ENCODE measurements at regions not wholly inside any gene's neighbourhood (a gene's known extent, or its start where the extent isn't known, plus 50 kb on each side); places are given as distances from the start of the nearest gene placed in this dataset.
"Not testable (repeated sequence)": the region's sequence is repeated elsewhere in the genome, so short reads cannot be mapped to it uniquely, and the experiment has no call there.

DNA sequence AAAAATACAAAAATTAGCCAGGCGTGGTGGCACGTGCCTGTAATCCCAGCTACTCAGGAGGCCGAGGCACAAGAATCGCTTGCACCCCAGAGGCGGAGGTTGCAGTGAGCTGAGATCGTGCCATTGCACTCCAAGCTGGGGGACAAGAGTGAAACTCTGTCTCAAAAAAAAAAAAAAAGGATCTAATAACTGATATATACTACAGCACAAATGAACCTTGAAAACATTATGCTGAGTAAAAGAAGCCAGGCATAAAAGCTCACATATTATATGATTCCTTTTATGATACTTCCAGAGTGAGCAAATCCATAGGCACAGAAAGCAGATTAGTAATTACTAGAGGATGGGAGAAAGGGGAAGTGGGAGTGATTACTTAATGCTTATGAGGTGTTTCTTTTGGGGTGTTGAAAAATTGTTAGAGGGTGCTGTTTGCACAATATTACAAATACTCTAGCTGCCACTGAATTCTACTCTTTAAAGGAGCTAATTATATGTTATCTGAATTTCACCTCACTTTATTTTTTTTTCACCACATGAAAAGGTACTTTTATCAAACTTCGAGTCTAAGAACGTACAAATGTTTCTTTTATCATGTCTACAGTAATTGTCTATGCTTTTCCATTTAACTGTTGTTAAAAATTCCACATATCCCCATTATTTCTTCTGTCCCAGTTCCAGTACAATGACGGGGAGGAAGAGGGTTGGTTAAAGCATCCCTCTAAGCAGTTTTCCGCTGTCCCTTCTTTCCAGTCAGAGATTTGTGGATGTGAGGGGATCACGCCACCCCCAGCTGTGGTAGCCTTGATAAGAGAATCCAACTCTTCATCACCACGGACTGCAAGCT is 77.7 kb upstream of the FAM174B start:
- H3K36me3 ChIP-seq (ENCODE audit: control insufficient read depth, insufficient read depth, low read length): no peaks in the 10 kb centered on the region
- no peak overlapping the region for H3K4me3 ChIP-seq (ENCODE audit: low read length)
- H3K27ac Mint-ChIP-seq: no peak overlapping the region
- H3K9me3 Mint-ChIP-seq: no peaks in the 10 kb centered on the region
- H3K27me3 ChIP-seq (ENCODE audit: control insufficient read depth, insufficient read depth, low read length): no peaks in the 10 kb centered on the region
- no peak overlapping the region for H3K27ac ChIP-seq (ENCODE audit: low read length)
- peaks cover 8% of the 10 kb centered on the region for H3K4me1 ChIP-seq (ENCODE audit: control insufficient read depth, insufficient read depth, low read length)
- peak overlapping the region; percentile 85 for H3K4me3 Mint-ChIP-seq
- intact Hi-C loops (cut with micrococcal nuclease): no loop called here
- H3K27me3 Mint-ChIP-seq (ENCODE audit: low read depth in 2 of 2): peaks cover 0 to 6% of the 10 kb centered on the region in 2 donors
- 83% methylated on average over 7 of the region's 12 CpGs for WGBS (ENCODE audit: insufficient coverage)
- no peak for TF ChIP-seq CTCF (IDR thresholded peaks at IDR 0.05)
- H3K9me3 ChIP-seq (ENCODE audit: control insufficient read depth, insufficient read depth, low read length): no peaks in the 10 kb centered on the region
- DNase-seq (no peak), ATAC-seq (no peak)
- peaks cover 7 to 9% of the 10 kb centered on the region in 2 donors for H3K4me1 Mint-ChIP-seq
- H3K36me3 Mint-ChIP-seq: no peaks in the 10 kb centered on the region

- Mint-ChIP-seq H3K4me3 (peak overlapping the region; percentile 85), H3K9me3 (no peaks in the 10 kb centered on the region), H3K36me3 (no peaks in the 10 kb centered on the region), H3K27ac (no peak overlapping the region), H3K27me3 (ENCODE audit: low read depth in 2 of 2) (peaks cover 0 to 6% of the 10 kb centered on the region in 2 donors), H3K4me1 (peaks cover 7 to 9% of the 10 kb centered on the region in 2 donors)
- H3K36me3 ChIP-seq (ENCODE audit: control insufficient read depth, insufficient read depth, low read length): no peaks in the 10 kb centered on the region
- WGBS (ENCODE audit: insufficient coverage): 21% methylated on average over 33 of the region's 33 CpGs
- H3K4me1 ChIP-seq (ENCODE audit: control insufficient read depth, insufficient read depth, low read length): peaks cover 4% of the 10 kb centered on the region
- TF ChIP-seq CTCF (IDR thresholded peaks at IDR 0.05): no peak
- intact Hi-C loops (cut with micrococcal nuclease): no loop called here
- H3K9me3 ChIP-seq (ENCODE audit: control insufficient read depth, insufficient read depth, low read length): no peaks in the 10 kb centered on the region
- DNase-seq (peak in 1 of 2 donors; percentile 51), ATAC-seq (peak in 1 of 3 donors; percentile 63)
- no peak overlapping the region for H3K27ac ChIP-seq (ENCODE audit: low read length)
- H3K27me3 ChIP-seq (ENCODE audit: control insufficient read depth, insufficient read depth, low read length): no peaks in the 10 kb centered on the region
- no peak overlapping the region for H3K4me3 ChIP-seq (ENCODE audit: low read length)
These were observed 78.5 kb upstream of the FAM174B start for GRCh38 chr15:92733934-92734521.

- DNase-seq; intact Hi-C loops (cut with micrococcal nuclease); ATAC-seq; H3K36me3 Mint-ChIP-seq; H3K36me3 ChIP-seq (ENCODE audit: control insufficient read depth, insufficient read depth, low read length); H3K4me3 Mint-ChIP-seq; H3K27ac Mint-ChIP-seq; H3K27me3 Mint-ChIP-seq (ENCODE audit: low read depth in 2 of 2); H3K9me3 Mint-ChIP-seq; H3K4me3 ChIP-seq (ENCODE audit: low read length); H3K27ac ChIP-seq (ENCODE audit: low read length); H3K4me1 ChIP-seq (ENCODE audit: control insufficient read depth, insufficient read depth, low read length); H3K4me1 Mint-ChIP-seq; H3K9me3 ChIP-seq (ENCODE audit: control insufficient read depth, insufficient read depth, low read length); H3K27me3 ChIP-seq (ENCODE audit: control insufficient read depth, insufficient read depth, low read length): not testable (repeated sequence)
- WGBS (ENCODE audit: insufficient coverage): 91% methylated on average over 1 of the region's 4 CpGs
These were observed 83.7 kb upstream of the FAM174B start for GRCh38 chr15:92739246-92739645.

DNA sequence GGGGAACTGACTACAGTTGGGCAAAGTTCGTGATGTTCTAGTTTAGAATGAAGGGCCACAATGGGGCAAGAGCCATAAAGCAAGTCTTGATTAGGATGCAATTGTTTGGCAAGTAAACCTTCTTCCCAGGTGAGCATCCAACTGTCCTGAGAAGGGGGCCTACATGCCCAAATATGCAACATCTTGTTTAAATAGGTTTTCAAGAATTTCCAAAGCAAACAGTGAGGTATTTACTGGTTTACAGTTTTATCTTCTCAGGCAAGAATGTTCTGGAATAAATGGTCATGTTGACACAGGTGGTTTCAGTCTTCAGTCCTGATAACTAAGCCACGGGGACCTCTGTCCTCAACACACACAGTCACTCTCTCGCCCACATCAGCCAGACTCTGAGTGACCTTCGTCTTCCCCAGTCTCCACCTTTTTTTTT is 90.3 kb upstream of the FAM174B start:
- ATAC-seq: no peak
- Histone ChIP-seq H3K27ac (ENCODE audit: low read length) (no peak overlapping the region), H3K9me3 (ENCODE audit: control insufficient read depth, insufficient read depth, low read length) (no peaks in the 10 kb centered on the region), H3K27me3 (ENCODE audit: control insufficient read depth, insufficient read depth, low read length) (no peaks in the 10 kb centered on the region), H3K4me1 (ENCODE audit: control insufficient read depth, insufficient read depth, low read length) (no peaks in the 10 kb centered on the region), H3K36me3 (ENCODE audit: control insufficient read depth, insufficient read depth, low read length) (no peaks in the 10 kb centered on the region), H3K4me3 (ENCODE audit: low read length) (no peak overlapping the region)
- Mint-ChIP-seq H3K27ac (no peak overlapping the region), H3K27me3 (ENCODE audit: low read depth in 2 of 2) (peaks cover 3 to 7% of the 10 kb centered on the region in 2 donors), H3K4me3 (no peak overlapping the region), H3K36me3 (no peaks in the 10 kb centered on the region), H3K4me1 (no peaks in the 10 kb centered on the region), H3K9me3 (no peaks in the 10 kb centered on the region)
- DNase-seq: no peak
- intact Hi-C loops (cut with micrococcal nuclease): no loop called here
- 85% methylated on average over 4 of the region's 4 CpGs for WGBS (ENCODE audit: insufficient coverage)
- TF ChIP-seq CTCF (IDR thresholded peaks at IDR 0.05): no peak
